ENCODE measurements at regions not wholly inside any gene's neighbourhood (a gene's known extent, or its start where the extent isn't known, plus 50 kb on each side); places are given as distances from the start of the nearest gene placed in this dataset.

DNA sequence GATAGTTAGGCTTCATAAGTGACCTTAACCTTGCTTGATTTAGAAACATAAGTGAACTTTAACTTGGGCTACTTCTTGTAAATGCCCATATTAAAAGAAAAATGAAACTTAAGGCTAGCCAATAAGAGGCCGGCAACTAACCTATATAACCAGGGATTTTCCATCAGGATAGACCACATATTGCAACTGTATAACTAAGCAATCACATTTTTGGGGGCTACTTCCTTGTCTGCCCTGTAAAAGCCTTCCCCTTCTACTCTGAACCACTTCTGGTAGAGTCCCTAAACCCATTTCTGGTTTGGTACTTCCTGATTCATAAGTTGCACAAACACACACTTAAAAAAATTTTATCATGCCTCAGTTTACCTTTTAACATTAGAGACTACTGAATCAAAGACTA, 150.9 kb upstream of the UBE2E2 start:
- CTCF ChIA-PET, result interaction anchor here (0.7 kb wide), 1 partner anchor 382 kb away, joined by 3 read pairs; no protein-coding TSS in a partner anchor
- Histone ChIP-seq H3K4me3 (ENCODE audit: low read depth, low read length) (no peak overlapping the region), H3K9me3 (ENCODE audit: control insufficient read depth, insufficient read depth, low read depth, low read length) (no peaks in the 10 kb centered on the region), H3K36me3 (ENCODE audit: control insufficient read depth in 2 of 2, insufficient read depth in 1 of 2, low read length in 2 of 2) (no peaks in the 10 kb centered on the region), H3K27ac (ENCODE audit: extremely low read depth, low read depth, low read length) (no peak overlapping the region), H3K4me1 (ENCODE audit: control insufficient read depth, insufficient read depth, low read length) (no peaks in the 10 kb centered on the region)
- POLR2A ChIA-PET, result no interaction called here
- TF ChIP-seq GLIS2 (tag by site-specific recombination; IDR thresholded peaks at IDR 0.05), result no peak
- TF ChIP-seq ZNF423 (tag by site-specific recombination; IDR thresholded peaks at IDR 0.05), result no peak

DNA sequence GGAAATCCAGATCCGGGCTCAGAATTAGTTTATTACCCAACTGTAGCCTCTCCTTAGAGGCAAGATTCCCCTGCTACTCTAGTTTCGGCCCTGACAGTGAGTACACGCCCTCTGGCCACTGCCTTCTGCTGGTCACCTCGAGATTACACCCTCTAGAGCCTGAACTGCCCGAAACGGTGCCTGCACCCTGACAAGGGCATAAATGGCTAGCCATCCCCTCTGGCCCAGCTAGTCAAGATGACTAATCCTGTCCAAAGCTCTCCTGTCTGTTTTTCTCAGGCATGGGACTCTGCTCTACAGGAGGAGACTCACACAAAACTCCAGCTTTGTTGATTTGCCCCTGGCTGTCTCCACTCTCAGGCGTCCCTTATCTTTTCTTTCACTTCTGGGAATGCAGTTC, 150.5 kb upstream of the UBE2E2 start:
- TF ChIP-seq ZNF843 (tag by site-specific recombination; IDR thresholded peaks at IDR 0.05) (no peak), ZNF514 (tag by site-specific recombination; IDR thresholded peaks at IDR 0.05) (no peak), GLI4 (tag by site-specific recombination; IDR thresholded peaks at IDR 0.05) (no peak), ZNF274 (IDR thresholded peaks at IDR 0.05; ENCODE audit: low read length) (no peak), ZNF274 (tag by site-specific recombination; IDR thresholded peaks at IDR 0.05; ENCODE audit: borderline replicate concordance) (no peak), ZNF549 (tag by site-specific recombination; IDR thresholded peaks at IDR 0.05) (no peak), ZNF660 (tag by site-specific recombination; IDR thresholded peaks at IDR 0.05) (no peak)
- TF ChIP-seq, protein P1, sequence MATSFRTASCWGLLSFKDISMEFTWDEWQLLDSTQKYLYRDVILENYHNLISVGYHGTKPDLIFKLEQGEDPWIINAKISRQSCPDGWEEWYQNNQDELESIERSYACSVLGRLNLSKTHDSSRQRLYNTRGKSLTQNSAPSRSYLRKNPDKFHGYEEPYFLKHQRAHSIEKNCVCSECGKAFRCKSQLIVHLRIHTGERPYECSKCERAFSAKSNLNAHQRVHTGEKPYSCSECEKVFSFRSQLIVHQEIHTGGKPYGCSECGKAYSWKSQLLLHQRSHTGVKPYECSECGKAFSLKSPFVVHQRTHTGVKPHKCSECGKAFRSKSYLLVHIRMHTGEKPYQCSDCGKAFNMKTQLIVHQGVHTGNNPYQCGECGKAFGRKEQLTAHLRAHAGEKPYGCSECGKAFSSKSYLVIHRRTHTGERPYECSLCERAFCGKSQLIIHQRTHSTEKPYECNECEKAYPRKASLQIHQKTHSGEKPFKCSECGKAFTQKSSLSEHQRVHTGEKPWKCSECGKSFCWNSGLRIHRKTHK (tag by site-specific recombination; IDR thresholded peaks at IDR 0.05), result no peak
- no peaks in the 10 kb centered on the region for H3K9me3 ChIP-seq (ENCODE audit: control insufficient read depth, insufficient read depth, low read depth, low read length)
- no peaks in the 10 kb centered on the region for H3K4me1 ChIP-seq (ENCODE audit: control insufficient read depth, insufficient read depth, low read length)
- no peaks in the 10 kb centered on the region for H3K36me3 ChIP-seq (ENCODE audit: control insufficient read depth in 2 of 2, insufficient read depth in 1 of 2, low read length in 2 of 2)
- ChIA-PET POLR2A (no interaction called here), CTCF (no interaction called here)
- H3K4me3 ChIP-seq (ENCODE audit: low read depth, low read length), result no peak overlapping the region
- no peak overlapping the region for H3K27ac ChIP-seq (ENCODE audit: extremely low read depth, low read depth, low read length)

- ChIA-PET POLR2A (no interaction called here), CTCF (interaction anchor here (1.0 kb wide), 1 partner anchor 9 kb away, joined by 3 read pairs; no protein-coding TSS in a partner anchor)
- TF ChIP-seq, protein P2, sequence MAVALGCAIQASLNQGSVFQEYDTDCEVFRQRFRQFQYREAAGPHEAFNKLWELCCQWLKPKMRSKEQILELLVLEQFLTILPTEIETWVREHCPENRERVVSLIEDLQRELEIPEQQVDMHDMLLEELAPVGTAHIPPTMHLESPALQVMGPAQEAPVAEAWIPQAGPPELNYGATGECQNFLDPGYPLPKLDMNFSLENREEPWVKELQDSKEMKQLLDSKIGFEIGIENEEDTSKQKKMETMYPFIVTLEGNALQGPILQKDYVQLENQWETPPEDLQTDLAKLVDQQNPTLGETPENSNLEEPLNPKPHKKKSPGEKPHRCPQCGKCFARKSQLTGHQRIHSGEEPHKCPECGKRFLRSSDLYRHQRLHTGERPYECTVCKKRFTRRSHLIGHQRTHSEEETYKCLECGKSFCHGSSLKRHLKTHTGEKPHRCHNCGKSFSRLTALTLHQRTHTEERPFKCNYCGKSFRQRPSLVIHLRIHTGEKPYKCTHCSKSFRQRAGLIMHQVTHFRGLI (tag by site-specific recombination; IDR thresholded peaks at IDR 0.05), result no peak
- TF ChIP-seq ATF2 (tag by site-specific recombination; IDR thresholded peaks at IDR 0.05; ENCODE audit: low read depth), result no peak
- TF ChIP-seq ZNF544 (tag by site-specific recombination; IDR thresholded peaks at IDR 0.05), result no peak
- TF ChIP-seq ZNF354C (tag by site-specific recombination; IDR thresholded peaks at IDR 0.05; ENCODE audit: borderline replicate concordance, low read depth), result no peak
- no peak for TF ChIP-seq ZNF558 (tag by site-specific recombination; IDR thresholded peaks at IDR 0.05)
- no peak for TF ChIP-seq WT1 (tag by site-specific recombination; IDR thresholded peaks at IDR 0.05)
- H3K27ac ChIP-seq (ENCODE audit: extremely low read depth, low read depth, low read length), result no peak overlapping the region
- no peak overlapping the region for H3K4me3 ChIP-seq (ENCODE audit: low read depth, low read length)
- no peaks in the 10 kb centered on the region for H3K36me3 ChIP-seq (ENCODE audit: control insufficient read depth in 2 of 2, insufficient read depth in 1 of 2, low read length in 2 of 2)
- H3K4me1 ChIP-seq (ENCODE audit: control insufficient read depth, insufficient read depth, low read length), result no peaks in the 10 kb centered on the region
- H3K9me3 ChIP-seq (ENCODE audit: control insufficient read depth, insufficient read depth, low read depth, low read length), result no peaks in the 10 kb centered on the region
Observed at GRCh38 chr3:23055733-23056376, 147.3 kb upstream of the UBE2E2 start.

Measured in HEK293 (cell line).